Mucosa of rectum (tissue), 2 donors: ENCODE measurements at regions not wholly inside any gene's neighbourhood (a gene's known extent, or its start where the extent isn't known, plus 50 kb on each side); places are given as distances from the start of the nearest gene placed in this dataset.
"Not testable (repeated sequence)": the region's sequence is repeated elsewhere in the genome, so short reads cannot be mapped to it uniquely, and the experiment has no call there.

Experiments used
- H3K27ac ChIP-seq, 2 donors: one replicate each; pipeline ENCODE4 v1.7.0; 2013; ENCODE audit warnings: inconsistent platforms in 2 of 2, low read depth in 2 of 2, low read length in 2 of 2
- H3K27me3 ChIP-seq, 2 donors: one replicate each; pipeline ENCODE4 v1.7.0; 2013; ENCODE audit warnings: low read length in 2 of 2; ENCODE audit not compliant: control insufficient read depth in 2 of 2, insufficient read depth in 2 of 2
- H3K36me3 ChIP-seq, 2 donors: one replicate each; pipeline ENCODE4 v1.7.0; 2013; ENCODE audit warnings: low read length in 2 of 2; ENCODE audit not compliant: control insufficient read depth in 2 of 2, insufficient read depth in 2 of 2
- H3K4me1 ChIP-seq, 2 donors: one replicate each; pipeline ENCODE4 v1.7.0; 2013; ENCODE audit warnings: low read length in 2 of 2, mild to moderate bottlenecking in 1 of 2; ENCODE audit not compliant: control insufficient read depth in 2 of 2, insufficient read depth in 2 of 2
- H3K4me3 ChIP-seq, 2 donors: one replicate each; pipeline ENCODE4 v1.7.0; 2013; ENCODE audit warnings: low read length in 2 of 2
- H3K9ac ChIP-seq, 2 donors: one replicate each; pipeline ENCODE4 v1.7.0; 2013; ENCODE audit warnings: low read length in 2 of 2, low read depth in 1 of 2, mild to moderate bottlenecking in 1 of 2
- H3K9me3 ChIP-seq, 2 donors: one replicate each; pipeline ENCODE4 v1.7.0; 2013; ENCODE audit warnings: low read length in 2 of 2; ENCODE audit not compliant: control insufficient read depth in 2 of 2
- donor health status: healthy.
- donor health status: Normal muscosa, but diverticular disease.

GRCh38 chr10:109619914-109620313 is 303.4 kb downstream of the XPNPEP1 start:
- H3K9ac ChIP-seq: no peak overlapping the region

GRCh38 chr10:109618748-109619147 is 304.6 kb downstream of the XPNPEP1 start:
- H3K27me3 ChIP-seq: no peaks in the 10 kb centered on the region
- no peaks in the 10 kb centered on the region for H3K4me1 ChIP-seq
- H3K4me3 ChIP-seq: no peak overlapping the region

More at GRCh38 chr10:109619914-109620313, 303.4 kb downstream of the XPNPEP1 start:
- Histone ChIP-seq H3K36me3 (no peaks in the 10 kb centered on the region), H3K27me3 (no peaks in the 10 kb centered on the region), H3K4me1 (no peaks in the 10 kb centered on the region), H3K4me3 (no peak overlapping the region), H3K27ac (no peak overlapping the region), H3K9me3 (no peaks in the 10 kb centered on the region)

GRCh38 chr10:109618301-109618700 is 305.0 kb downstream of the XPNPEP1 start:
- Histone ChIP-seq H3K4me1 (no peaks in the 10 kb centered on the region), H3K9ac (no peak overlapping the region), H3K9me3 (no peaks in the 10 kb centered on the region), H3K4me3 (no peak overlapping the region), H3K27me3 (no peaks in the 10 kb centered on the region), H3K36me3 (no peaks in the 10 kb centered on the region), H3K27ac (no peak overlapping the region)

More at GRCh38 chr10:109618748-109619147, 304.6 kb downstream of the XPNPEP1 start:
- H3K9me3 ChIP-seq: no peaks in the 10 kb centered on the region
- no peaks in the 10 kb centered on the region for H3K36me3 ChIP-seq
- no peak overlapping the region for H3K27ac ChIP-seq
- no peak overlapping the region for H3K9ac ChIP-seq

- Histone ChIP-seq H3K27ac (no peak overlapping the region), H3K4me1 (no peaks in the 10 kb centered on the region), H3K4me3 (no peak overlapping the region), H3K36me3 (no peaks in the 10 kb centered on the region), H3K9me3 (no peaks in the 10 kb centered on the region), H3K27me3 (no peaks in the 10 kb centered on the region), H3K9ac (no peak overlapping the region)
Measured at GRCh38 chr10:109616359-109616980, 306.8 kb downstream of the XPNPEP1 start.

GRCh38 chr10:109595356-109595755 is 328.0 kb downstream of the XPNPEP1 start:
- H3K27ac ChIP-seq, H3K36me3 ChIP-seq, H3K4me1 ChIP-seq, H3K4me3 ChIP-seq, H3K9me3 ChIP-seq, H3K9ac ChIP-seq, H3K27me3 ChIP-seq: not testable (repeated sequence)

- H3K9me3 ChIP-seq: no peaks in the 10 kb centered on the region
- H3K4me3 ChIP-seq: no peak overlapping the region
Measured at GRCh38 chr10:109593682-109594081, 329.6 kb downstream of the XPNPEP1 start.

GRCh38 chr10:109592391-109592790 is 330.9 kb downstream of the XPNPEP1 start:
- Histone ChIP-seq H3K4me1 (no peaks in the 10 kb centered on the region), H3K36me3 (no peaks in the 10 kb centered on the region), H3K4me3 (no peak overlapping the region), H3K9me3 (no peaks in the 10 kb centered on the region), H3K9ac (no peak overlapping the region), H3K27me3 (no peaks in the 10 kb centered on the region), H3K27ac (no peak overlapping the region)

More at GRCh38 chr10:109593682-109594081, 329.6 kb downstream of the XPNPEP1 start:
- Histone ChIP-seq H3K27me3 (no peaks in the 10 kb centered on the region), H3K36me3 (no peaks in the 10 kb centered on the region), H3K9ac (no peak overlapping the region), H3K27ac (no peak overlapping the region), H3K4me1 (no peaks in the 10 kb centered on the region)

- Histone ChIP-seq H3K9ac (no peak overlapping the region), H3K27ac (no peak overlapping the region), H3K4me1 (no peaks in the 10 kb centered on the region), H3K36me3 (no peaks in the 10 kb centered on the region), H3K9me3 (no peaks in the 10 kb centered on the region), H3K27me3 (no peaks in the 10 kb centered on the region), H3K4me3 (no peak overlapping the region)
Measured at GRCh38 chr10:109591601-109592000, 331.7 kb downstream of the XPNPEP1 start.

GRCh38 chr10:109588259-109588658 is 335.1 kb downstream of the XPNPEP1 start:
- Histone ChIP-seq H3K9me3 (no peaks in the 10 kb centered on the region), H3K27me3 (no peaks in the 10 kb centered on the region), H3K9ac (no peak overlapping the region), H3K4me1 (no peaks in the 10 kb centered on the region), H3K27ac (no peak overlapping the region), H3K36me3 (no peaks in the 10 kb centered on the region), H3K4me3 (no peak overlapping the region)

- Histone ChIP-seq H3K9me3 (no peaks in the 10 kb centered on the region), H3K27ac (no peak overlapping the region), H3K36me3 (no peaks in the 10 kb centered on the region), H3K4me1 (no peaks in the 10 kb centered on the region), H3K4me3 (no peak overlapping the region), H3K9ac (no peak overlapping the region), H3K27me3 (no peaks in the 10 kb centered on the region)
Measured at GRCh38 chr10:109587366-109587765, 335.9 kb downstream of the XPNPEP1 start.
